Lung (tissue), 11 donors: ENCODE measurements at regions not wholly inside any gene's neighbourhood (a gene's known extent, or its start where the extent isn't known, plus 50 kb on each side); places are given as distances from the start of the nearest gene placed in this dataset.
A peak's percentile ranks its signal among the peaks of the same experiment; 100 is the strongest.

Experiments
- ATAC-seq: fragments of 200-7000 bp; cut with Tn5 transposase; one replicate; pipeline ENCODE4 v1.9.1; 2020; ENCODE audit warnings: moderate number of reproducible peaks; ENCODE audit not compliant: insufficient read depth, low FRiP score
- DNase-seq, 3 donors: peaks; one replicate each; pipeline ENCODE4 v3.0.0-alpha.2; 2013 to 2017
- H3K27ac ChIP-seq, 2 donors: one replicate each; pipeline ENCODE4 v1.5.1; 2013; ENCODE audit warnings: mild to moderate bottlenecking in 2 of 2, moderate library complexity in 2 of 2, control low read depth in 1 of 2, inconsistent platforms in 1 of 2, low read depth in 1 of 2, low read length in 1 of 2
- H3K27me3 ChIP-seq, 3 donors: one replicate each; pipeline ENCODE4 v1.5.1; 2013; ENCODE audit warnings: low read length in 2 of 3; ENCODE audit not compliant: control insufficient read depth in 3 of 3, insufficient read depth in 3 of 3
- H3K36me3 ChIP-seq, 4 donors: one replicate each; pipeline ENCODE4 v1.5.1; 2013; ENCODE audit warnings: low read length in 4 of 4, mild to moderate bottlenecking in 1 of 4, moderate library complexity in 1 of 4; ENCODE audit not compliant: control insufficient read depth in 4 of 4, insufficient read depth in 4 of 4
- H3K4me1 ChIP-seq, 5 donors: one replicate each; pipeline ENCODE4 v1.5.1; 2013; ENCODE audit warnings: low read length in 5 of 5, mild to moderate bottlenecking in 2 of 5, moderate library complexity in 1 of 5; ENCODE audit not compliant: control insufficient read depth in 5 of 5, insufficient read depth in 5 of 5
- H3K4me3 ChIP-seq: one replicate; pipeline ENCODE4 v1.5.1; 2013; ENCODE audit warnings: mild to moderate bottlenecking, control low read depth, moderate library complexity
- H3K9ac ChIP-seq, 2 donors: one replicate each; pipeline ENCODE4 v1.5.1; 2013; ENCODE audit warnings: low read length in 2 of 2, control low read depth in 1 of 2; ENCODE audit not compliant: insufficient read depth in 1 of 2
- H3K9me3 ChIP-seq, 4 donors: one replicate each; pipeline ENCODE4 v1.5.1; 2013; ENCODE audit warnings: low read length in 3 of 4, mild to moderate bottlenecking in 1 of 4, moderate library complexity in 1 of 4; ENCODE audit not compliant: control insufficient read depth in 4 of 4, insufficient read depth in 3 of 4
- CTCF ChIP-seq: IDR thresholded peaks from 2 replicates; pipeline ENCODE4 v1.5.1; 2012; ENCODE audit warnings: mild to moderate bottlenecking; ENCODE audit errors: control extremely low read depth, extremely low read depth
- WGBS, 2 donors: extraction: QIAGEN DNeasy Blood & Tissue Kit; methylation state at CpG; one replicate each; pipeline ENCODE4 v1.1.7; 2013; 5-methylcytosine and 5-hydroxymethylcytosine counted together
- donor health status: control.
- donor health status: control.
- donor health status: Bipolar disorder and iron deficiency.
- donor health status: healthy.
- donor health status: DM: yes; HTN: yes; CAD: no.

GRCh38 chr4:163598028-163598427 lies 103.5 kb downstream of the TMA16 start:
- Histone ChIP-seq H3K36me3 (no peaks in the 10 kb centered on the region), H3K9ac (no peak overlapping the region), H3K27me3 (no peaks in the 10 kb centered on the region), H3K9me3 (peaks cover 0 to 2% (median 0%) of the 10 kb centered on the region in 4 donors), H3K27ac (no peak overlapping the region), H3K4me1 (no peaks in the 10 kb centered on the region), H3K4me3 (no peak overlapping the region)
- DNase-seq (no peak), ATAC-seq (no peak)
- 89% methylated on average over 4 of the region's 4 CpGs for WGBS, 2 donors
- no peak for TF ChIP-seq CTCF

- Histone ChIP-seq H3K27ac (no peak overlapping the region), H3K4me3 (no peak overlapping the region), H3K9ac (no peak overlapping the region), H3K36me3 (no peaks in the 10 kb centered on the region), H3K9me3 (peaks cover 0 to 2% (median 0%) of the 10 kb centered on the region in 4 donors), H3K27me3 (no peaks in the 10 kb centered on the region), H3K4me1 (no peaks in the 10 kb centered on the region)
- TF ChIP-seq CTCF, result no peak
- ATAC-seq (no peak), DNase-seq (no peak)
- WGBS, 2 donors, result 89 to 93% methylated on average over 2 of the region's 2 CpGs
Observed at GRCh38 chr4:163598489-163598888, 104.0 kb downstream of the TMA16 start.

- Histone ChIP-seq H3K9ac (no peak overlapping the region), H3K9me3 (peaks cover 0 to 2% (median 0%) of the 10 kb centered on the region in 4 donors), H3K36me3 (no peaks in the 10 kb centered on the region), H3K27me3 (no peaks in the 10 kb centered on the region), H3K4me3 (no peak overlapping the region), H3K27ac (no peak overlapping the region), H3K4me1 (no peaks in the 10 kb centered on the region)
- no peak for DNase-seq
- no peak for TF ChIP-seq CTCF
- no peak for ATAC-seq
- WGBS, 2 donors, result 27 to 58% methylated on average over 6 of the region's 6 CpGs
Observed at GRCh38 chr4:163600727-163601126, 106.2 kb downstream of the TMA16 start.

GRCh38 chr4:163603257-163603656 lies 108.8 kb downstream of the TMA16 start:
- Histone ChIP-seq H3K36me3 (no peaks in the 10 kb centered on the region), H3K4me1 (no peaks in the 10 kb centered on the region), H3K27ac (no peak overlapping the region), H3K9me3 (peaks cover 0 to 2% (median 0%) of the 10 kb centered on the region in 4 donors), H3K4me3 (no peak overlapping the region), H3K27me3 (no peaks in the 10 kb centered on the region), H3K9ac (no peak overlapping the region)
- DNase-seq (peak in 1 of 3 donors; percentile 16), ATAC-seq (no peak)
- 44 to 63% methylated on average over 5 of the region's 5 CpGs for WGBS, 2 donors
- no peak for TF ChIP-seq CTCF
